C4-2B (cell line): ENCODE measurements at regions not wholly inside any gene's neighbourhood (a gene's known extent, or its start where the extent isn't known, plus 50 kb on each side); places are given as distances from the start of the nearest gene placed in this dataset.

Experiments
- CTCF ChIP-seq: fragments of 450-650 bp; conservative IDR thresholded peaks from 2 replicates; pipeline ENCODE4 v1.5.1; 2017; ENCODE audit warnings: mild to moderate bottlenecking
- ZFX ChIP-seq: fragments of 450-650 bp; IDR thresholded peaks from 2 replicates; pipeline ENCODE4 v1.6.1; 2017

DNA sequence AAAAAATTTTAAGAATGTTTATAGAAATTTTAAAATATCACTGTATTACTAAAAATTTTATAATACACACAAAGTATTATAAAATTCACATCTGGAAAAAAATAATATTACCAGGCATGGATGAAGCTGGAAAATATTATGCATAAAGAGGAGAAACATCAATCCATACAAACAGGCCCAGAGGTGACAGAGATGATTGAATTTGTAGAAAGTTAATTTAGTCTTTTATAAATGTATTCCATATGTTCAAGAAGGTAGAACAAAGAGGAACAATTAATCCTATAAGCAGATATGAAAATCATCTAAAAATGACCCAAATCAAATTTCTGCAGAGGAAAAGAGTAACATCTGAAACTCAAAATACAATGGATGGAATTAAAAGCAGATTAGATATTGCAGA is 605.2 kb upstream of the CELF4 start:
- TF ChIP-seq CTCF = no peak
- TF ChIP-seq ZFX = no peak
